K562 (cell line): ENCODE measurements at regions not wholly inside any gene's neighbourhood (a gene's known extent, or its start where the extent isn't known, plus 50 kb on each side); places are given as distances from the start of the nearest gene placed in this dataset.
A peak's percentile ranks its signal among the peaks of the same experiment; 100 is the strongest.
"Not testable (repeated sequence)": the region's sequence is repeated elsewhere in the genome, so short reads cannot be mapped to it uniquely, and the experiment has no call there.

ENCODE experiments used
- ATAC-seq: fragments of 200-7000 bp; cut with Tn5 transposase; 3 replicates; pipeline ENCODE4 v1.9.1; 2020; ENCODE audit warnings: moderate library complexity
- BruUV-seq: library from RNA; stranded (reverse); fragments of 400-500 nt; replicated peaks from 2 replicates; lab custom pipeline; 2021; lab: Mats Ljungman, UMichigan
- CTCF ChIA-PET: fragments of 300-600 bp; formaldehyde crosslinking; extraction: SDS; loops from one replicate; lab custom pipeline; 2021; ENCODE audit warnings: low intra/inter-chr PET ratio; lab: Yijun Ruan, JAX
- POLR2A ChIA-PET: fragments of 300-600, 350-650 bp; sonication (Branson Sonifier 250); formaldehyde crosslinking; extraction: SDS; loops from one replicate; lab custom pipeline; 2021; ENCODE audit warnings: antibody characterized with exemption, inconsistent platforms; lab: Yijun Ruan, JAX
- DNase-seq, 4 experiments: peaks; one replicate each; pipeline versions ENCODE4 v3.0.0 to v3.0.0-alpha.2; 2011 to 2018; ENCODE audit warnings: low spot score in 3 of 4, mixed read lengths in 3 of 4; ENCODE audit errors: extremely low read depth in 1 of 4
- FAIRE-seq: peaks from 2 replicates; lab custom pipeline; 2011; peaks lifted over from hg19 to GRCh38; lab: Jason Lieb, UNC
- H2AFZ ChIP-seq: 2 replicates; pipeline ENCODE4 v1.6.0; 2011; ENCODE audit warnings: low read depth, low read length, control low read depth, inconsistent platforms
- H3K27ac ChIP-seq: fragments of 200-600 bp; 3 replicates; pipeline ENCODE4 v1.8.0; 2011; ENCODE audit warnings: low read depth, mild to moderate bottlenecking, control low read depth, inconsistent platforms, low read length, moderate library complexity, mixed read lengths; ENCODE audit errors: extremely low read depth
- H3K27me3 ChIP-seq, 2 experiments: fragments of 300-600 bp in 1 of 2; 2 replicates in 1 of 2; 3 replicates in 1 of 2; pipeline versions ENCODE4 v1.6.0 to v1.8.0; 2011; ENCODE audit warnings: inconsistent platforms in 2 of 2, low read length in 2 of 2, mild to moderate bottlenecking in 1 of 2, mixed read lengths in 1 of 2, moderate library complexity in 1 of 2; ENCODE audit not compliant: control insufficient read depth in 2 of 2, insufficient read depth in 2 of 2
- H3K36me3 ChIP-seq: fragments of 300-600 bp; 3 replicates; pipeline ENCODE4 v1.8.0; 2011; ENCODE audit warnings: mild to moderate bottlenecking, low read length, inconsistent platforms; ENCODE audit not compliant: control insufficient read depth, insufficient read depth
- H3K4me1 ChIP-seq, 2 experiments: fragments of 200-600 bp in 1 of 2; replicated peaks in 1 of 2; 2 replicates in 1 of 2; 3 replicates in 1 of 2; pipeline versions ENCODE4 v1.5.1 to v1.8.0; 2011; ENCODE audit warnings: inconsistent platforms in 2 of 2, low read length in 2 of 2, mild to moderate bottlenecking in 1 of 2, mixed read lengths in 1 of 2, moderate library complexity in 1 of 2; ENCODE audit not compliant: control insufficient read depth in 2 of 2, insufficient read depth in 2 of 2
- H3K4me2 ChIP-seq: 2 replicates; pipeline ENCODE4 v1.6.1; 2011; ENCODE audit warnings: low read length, control low read depth, inconsistent platforms, mixed read lengths; ENCODE audit not compliant: insufficient read depth
- H3K4me3 ChIP-seq: fragments of 200-600 bp; sonication (generic), shearing (Covaris generic); 2 replicates; pipeline ENCODE4 v1.5.1; 2016; ENCODE audit warnings: control low read depth, inconsistent platforms
- H3K79me2 ChIP-seq: fragments of 200-600 bp; 3 replicates; pipeline ENCODE4 v1.8.0; 2011; ENCODE audit warnings: low read length, inconsistent platforms; ENCODE audit not compliant: control insufficient read depth, insufficient read depth
- H3K9ac ChIP-seq, 2 experiments: 2 replicates each; pipeline versions ENCODE4 v1.6.0 to v1.6.1; 2011; ENCODE audit warnings: low read depth in 2 of 2, low read length in 2 of 2, control low read depth in 1 of 2, inconsistent platforms in 1 of 2, mild to moderate bottlenecking in 1 of 2, mixed read lengths in 1 of 2; ENCODE audit not compliant: insufficient read depth in 1 of 2
- H3K9me1 ChIP-seq: one replicate; pipeline ENCODE4 v1.6.0; 2011; ENCODE audit warnings: inconsistent platforms, mild to moderate bottlenecking, low read length, moderate library complexity; ENCODE audit not compliant: control insufficient read depth, insufficient read depth
- H3K9me3 ChIP-seq: replicated peaks from 2 replicates; pipeline ENCODE4 v1.5.1; 2011; ENCODE audit warnings: low read depth, low read length, inconsistent platforms; ENCODE audit not compliant: control insufficient read depth, insufficient read depth
- H4K20me1 ChIP-seq: replicated peaks from 2 replicates; pipeline ENCODE4 v1.6.1; 2011; ENCODE audit warnings: low read length, inconsistent platforms, mixed read lengths; ENCODE audit not compliant: control insufficient read depth, insufficient read depth
- BCOR ChIP-seq: fragments of 450-650 bp; IDR thresholded peaks from 2 replicates; pipeline ENCODE4 v1.6.1; 2016
- CHD1 ChIP-seq: fragments of 200-600 bp; sonication (generic); IDR thresholded peaks from one replicate; pipeline ENCODE4 v1.6.1; 2012; ENCODE audit warnings: mild to moderate bottlenecking, moderate library complexity, low read length, inconsistent platforms
- EHMT2 ChIP-seq: fragments of 450-650 bp; IDR thresholded peaks from 2 replicates; pipeline ENCODE4 v1.6.1; 2018; ENCODE audit warnings: antibody characterized with exemption
- GTF2F1 ChIP-seq: IDR thresholded peaks from 2 replicates; pipeline ENCODE4 v1.6.1; 2011; ENCODE audit warnings: low read depth, low read length, improper control_type of control experiment
- HDGF ChIP-seq: fragments of 450-650 bp; IDR thresholded peaks from 2 replicates; pipeline ENCODE4 v1.6.1; 2016
- IFI16 ChIP-seq: fragments of 250-450 bp; sonication (Bioruptor Pico); IDR thresholded peaks from 2 replicates; pipeline ENCODE4 v2.1.2; 2022; ENCODE audit warnings: mild to moderate bottlenecking, inconsistent platforms
- JUN ChIP-seq, 2 experiments: sonication (generic) in 1 of 2; formaldehyde crosslinking in 1 of 2; IDR thresholded peaks; 2 replicates each; pipeline versions ENCODE4 v1.6.1 to v1.8.0; 2012 to 2022; ENCODE audit warnings: borderline replicate concordance in 2 of 2, mild to moderate bottlenecking in 2 of 2, improper control_type of control experiment in 1 of 2, low read depth in 1 of 2, low read length in 1 of 2, missing genetic modification reagents in 1 of 2
- MYNN ChIP-seq, 2 experiments: sonication (generic); formaldehyde crosslinking in 1 of 2; IDR thresholded peaks; 2 replicates each; pipeline versions ENCODE4 v1.5.0 to v1.6.1; 2016 to 2020; ENCODE audit warnings: antibody characterized with exemption in 1 of 2, missing genetic modification reagents in 1 of 2
- POLR2B ChIP-seq: fragments of 450-650 bp; IDR thresholded peaks from 2 replicates; pipeline ENCODE4 v1.6.1; 2018; ENCODE audit warnings: low read depth; ENCODE audit not compliant: partially characterized antibody
- RFX5 ChIP-seq: IDR thresholded peaks from 2 replicates; pipeline ENCODE4 v1.6.1; 2011; ENCODE audit warnings: low read depth, mild to moderate bottlenecking, improper control_type of control experiment, low read length
- SETDB1 ChIP-seq: IDR thresholded peaks from one replicate; pipeline ENCODE4 v1.6.1; 2012; ENCODE audit warnings: low read length, control low read depth, inconsistent platforms
- STAT5A ChIP-seq: IDR thresholded peaks from 2 replicates; pipeline ENCODE4 v1.6.1; 2012; ENCODE audit warnings: low read length, inconsistent platforms, borderline replicate concordance
- ZNF146 ChIP-seq: IDR thresholded peaks from one replicate; pipeline ENCODE4 v1.6.1; 2018; ENCODE audit warnings: missing compliant biosample characterization; ENCODE audit not compliant: unreplicated experiment
- WGBS: fragments of 100-300 bp; shearing (Covaris generic); methylation state at CpG from one replicate; pipeline ENCODE4 v1.1.6; 2016; ENCODE audit warnings: low coverage, mixed read lengths; ENCODE audit not compliant: insufficient coverage; ENCODE audit errors: missing lambda C conversion rate; 5-methylcytosine and 5-hydroxymethylcytosine counted together
- in situ Hi-C: fragments of 300-500 bp; cut with MboI; formaldehyde crosslinking; loops from 4 replicates; pipeline ENCODE4 v1.15.0; 2018; ENCODE audit warnings: inconsistent platforms, mixed read lengths
- intact Hi-C: fragments of 100-400 bp; cut with micrococcal nuclease; formaldehyde crosslinking; loops from 2 replicates; pipeline ENCODE4 v1.14.2; 2022

GRCh38 chr9:108047777-108048176 lies 558.2 kb upstream of the KLF4 start:
- H3K27ac ChIP-seq, H3K27me3 ChIP-seq, FAIRE-seq, intact Hi-C loops, H3K36me3 ChIP-seq, H3K4me2 ChIP-seq, H3K9ac ChIP-seq, BruUV-seq, POLR2A ChIA-PET, H3K9me1 ChIP-seq, H4K20me1 ChIP-seq, CTCF ChIA-PET, in situ Hi-C loops, ATAC-seq, H3K9me3 ChIP-seq, DNase-seq: not testable (repeated sequence)
- 80% methylated on average over 1 of the region's 1 CpG for WGBS
- peaks cover 0 to 20% of the 10 kb centered on the region in 2 experiments; a peak in 3 of 5 replicates for H3K4me1 ChIP-seq
- TF ChIP-seq BCOR (peak; percentile 26; the same call in 1 of the 2 replicates), ZNF146 (peak; percentile 33)
- TF ChIP-seq, all 486 proteins: peak for 2; not testable (repeated sequence) for 484
- H3K4me3 ChIP-seq, H3K79me2 ChIP-seq, H2AFZ ChIP-seq: not testable (repeated sequence)

- in situ Hi-C loops (no loop called here), intact Hi-C loops (no loop called here)
- ATAC-seq, result no peak
- H4K20me1 ChIP-seq, result no peaks in the 10 kb centered on the region
- no peaks in the 10 kb centered on the region for H3K27me3 ChIP-seq
- no peak for FAIRE-seq
- H3K4me3 ChIP-seq, result no peak overlapping the region
- POLR2A ChIA-PET, result no interaction called here
- no peak overlapping the region for H3K4me2 ChIP-seq
- no peaks in the 10 kb centered on the region; the same call in 1 of the 2 replicates for H3K9me3 ChIP-seq
- DNase-seq, result no peak
- no peak overlapping the region for H3K9ac ChIP-seq
- no peaks in the 10 kb centered on the region for H3K36me3 ChIP-seq
- TF ChIP-seq EHMT2 (no peak), CHD1 (no peak), SETDB1 (no peak), RFX5 (no peak), JUN (IDR thresholded peaks at IDR 0.05; ENCODE audit: borderline replicate concordance, low read depth, low read length) (no peak), JUN (CRISPR knock-in tag; IDR thresholded peaks at IDR 0.05; ENCODE audit: borderline replicate concordance) (no peak), POLR2B (no peak), MYNN (IDR thresholded peaks at IDR 0.05) (no peak), MYNN (CRISPR knock-in tag; IDR thresholded peaks at IDR 0.05) (no peak), IFI16 (CRISPR knock-in tag) (no peak), STAT5A (no peak), HDGF (no peak), GTF2F1 (no peak)
- H3K27ac ChIP-seq, result no peak overlapping the region
- peaks cover 0 to 20% of the 10 kb centered on the region in 2 experiments; a peak in 3 of 5 replicates for H3K4me1 ChIP-seq
- no peak overlapping the region for H2AFZ ChIP-seq
- CTCF ChIA-PET, result no interaction called here
- BruUV-seq, result no TSS peak
- H3K79me2 ChIP-seq, result no peaks in the 10 kb centered on the region
- no peaks in the 10 kb centered on the region for H3K9me1 ChIP-seq
- WGBS, result 47% methylated on average over 5 of the region's 5 CpGs
Observed at GRCh38 chr9:108047264-108047663, 557.7 kb upstream of the KLF4 start.
